HK-2 (cell line): ENCODE measurements at regions not wholly inside any gene's neighbourhood (a gene's known extent, or its start where the extent isn't known, plus 50 kb on each side); places are given as distances from the start of the nearest gene placed in this dataset.

Source experiments
- DNase-seq: peaks from one replicate; pipeline ENCODE4 v3.0.0-alpha.2; 2018; ENCODE audit not compliant: unreplicated experiment

DNA sequence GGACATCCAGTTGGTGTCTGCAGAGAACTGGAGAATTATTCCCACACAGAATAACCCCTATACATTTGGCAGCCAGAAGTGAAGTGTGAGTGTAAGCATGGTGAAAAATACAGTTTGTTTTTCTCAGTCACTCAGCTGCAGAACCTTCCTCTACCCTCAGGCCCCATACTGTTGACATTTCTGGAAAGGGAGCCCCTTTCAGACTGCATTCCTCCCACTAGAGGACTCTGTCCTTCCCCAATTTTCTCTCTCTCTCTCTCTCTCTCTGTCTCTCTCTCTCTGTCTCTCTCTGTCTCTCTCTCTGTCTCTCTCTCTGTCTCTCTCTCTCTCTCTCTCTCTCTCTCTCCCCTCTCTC, 86.8 kb upstream of the STEAP1B start:
- DNase-seq: no peak

DNA sequence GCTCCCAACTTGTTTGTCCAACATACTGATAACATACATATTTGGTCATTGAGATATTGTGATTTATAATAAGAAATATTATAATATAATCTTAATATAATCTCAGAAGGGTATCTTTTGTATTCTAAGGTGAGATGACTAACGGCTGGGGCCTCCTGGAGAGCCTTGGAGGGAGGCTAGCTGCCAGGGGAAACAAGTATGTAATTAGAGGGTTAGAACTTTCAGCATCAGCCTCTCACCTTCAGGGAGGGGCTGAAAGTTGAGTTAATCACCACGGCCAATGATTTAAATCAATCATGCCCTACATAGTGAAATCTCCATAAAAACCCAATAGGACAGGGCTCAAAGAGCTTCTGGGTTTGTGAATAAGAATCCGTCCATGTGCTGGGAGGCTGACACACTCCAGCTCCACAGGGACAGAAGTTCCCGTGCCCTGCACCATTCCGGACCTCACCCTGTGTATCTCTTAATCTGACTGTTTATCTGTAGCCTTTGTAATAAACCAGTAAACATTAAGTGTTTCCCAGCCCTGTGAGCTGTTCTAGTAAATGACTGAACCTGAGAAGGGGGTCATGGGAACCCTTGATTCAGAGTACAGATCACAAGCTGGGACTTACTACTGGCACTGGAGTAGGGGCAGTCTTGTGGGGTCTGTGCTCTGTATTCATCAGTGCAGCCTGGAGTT, 86.3 kb upstream of the STEAP1B start:
- DNase-seq: no peak

DNA sequence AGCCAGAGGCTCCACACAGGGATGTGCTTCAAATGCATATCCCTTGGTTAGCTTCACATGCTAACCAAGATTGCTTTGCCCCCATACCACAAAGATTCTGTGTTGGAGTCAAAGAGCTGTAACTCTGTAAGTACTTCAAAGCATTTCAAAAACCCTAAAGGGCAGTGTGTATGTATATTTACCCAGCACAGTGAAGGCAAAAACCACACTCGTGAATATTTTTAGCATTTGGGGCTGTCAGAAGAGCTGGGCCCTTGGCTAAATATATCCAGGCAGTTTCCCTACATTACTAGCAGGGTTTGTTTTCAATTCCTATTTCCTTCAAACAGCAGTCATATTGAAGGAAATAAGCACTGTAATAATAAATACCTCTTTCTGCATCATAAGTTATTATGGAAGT, 84.2 kb upstream of the STEAP1B start:
- DNase-seq: no peak

DNA sequence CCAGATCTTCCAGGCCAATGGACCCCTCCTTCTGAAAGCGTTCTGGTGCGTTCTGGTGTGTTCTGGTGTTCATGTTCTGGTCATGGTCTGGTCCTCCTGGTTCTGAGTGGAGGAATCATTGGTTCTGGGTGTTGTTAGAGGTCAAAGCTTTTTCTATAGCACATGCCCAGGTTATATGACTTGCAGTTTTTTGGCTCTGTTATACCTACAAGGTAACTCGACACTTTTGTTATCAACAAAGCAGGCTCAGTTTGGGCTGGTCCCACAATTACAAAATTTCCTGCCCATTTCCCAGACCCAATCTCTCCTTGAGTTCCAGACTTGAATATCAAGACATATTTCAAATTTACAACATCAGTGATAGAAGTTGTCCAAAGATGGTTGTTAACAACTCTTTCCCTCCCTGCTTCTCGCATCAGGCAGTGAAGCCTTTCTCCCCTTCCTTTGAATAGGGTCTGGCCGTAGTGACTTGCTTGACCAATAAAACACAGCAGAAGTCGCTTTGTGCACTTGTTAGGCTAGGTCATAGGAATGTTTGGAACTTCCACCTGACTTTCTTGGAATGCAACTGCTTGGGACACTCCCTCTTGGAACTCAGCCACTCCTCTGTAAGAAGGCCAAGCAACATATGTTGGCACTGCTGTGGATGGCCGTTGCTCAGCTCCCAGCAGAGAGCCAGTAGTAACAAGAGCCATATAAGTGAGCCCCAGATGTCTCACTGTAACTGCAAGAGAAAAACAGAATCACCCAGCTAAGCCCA, 83.1 kb upstream of the STEAP1B start:
- peak; percentile 71 for DNase-seq

DNA sequence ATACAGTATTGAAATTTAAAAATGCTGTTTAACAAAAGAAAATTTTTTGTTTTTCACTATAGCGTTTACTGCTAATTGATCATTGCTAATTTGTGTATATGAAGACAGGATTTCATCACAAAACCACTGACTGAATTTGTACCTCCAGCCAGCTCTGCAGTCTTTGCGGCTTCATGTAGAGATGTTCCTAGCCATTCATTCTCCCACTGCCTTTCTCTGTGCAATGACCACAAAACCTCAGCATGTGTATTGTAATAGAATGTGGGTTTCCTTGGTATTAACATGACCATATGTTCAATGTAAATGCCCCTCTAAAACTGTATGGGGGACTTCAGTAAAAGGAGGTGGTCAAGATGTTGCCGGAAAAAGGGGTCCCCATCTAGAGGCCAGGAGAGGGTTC, 81.1 kb upstream of the STEAP1B start:
- no peak for DNase-seq

DNA sequence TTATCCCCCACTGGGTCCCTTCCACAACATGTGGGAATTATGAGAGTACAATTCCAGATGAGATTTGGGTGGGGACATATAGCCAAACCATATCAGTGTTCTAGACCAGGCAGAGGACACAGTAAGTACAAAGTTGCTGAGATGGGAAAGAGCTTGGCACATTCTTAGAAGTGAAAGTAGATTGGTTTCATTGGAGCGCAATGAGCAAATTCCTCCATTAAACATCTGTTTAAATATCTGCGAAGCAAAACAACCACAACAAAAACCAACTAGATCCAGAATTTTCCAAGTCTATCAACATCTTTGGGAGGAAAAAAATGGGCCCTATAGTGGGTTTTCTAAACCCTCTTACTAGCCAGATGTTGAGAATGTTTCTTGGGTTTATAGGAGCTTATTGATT, 80.0 kb upstream of the STEAP1B start:
- DNase-seq: no peak

DNA sequence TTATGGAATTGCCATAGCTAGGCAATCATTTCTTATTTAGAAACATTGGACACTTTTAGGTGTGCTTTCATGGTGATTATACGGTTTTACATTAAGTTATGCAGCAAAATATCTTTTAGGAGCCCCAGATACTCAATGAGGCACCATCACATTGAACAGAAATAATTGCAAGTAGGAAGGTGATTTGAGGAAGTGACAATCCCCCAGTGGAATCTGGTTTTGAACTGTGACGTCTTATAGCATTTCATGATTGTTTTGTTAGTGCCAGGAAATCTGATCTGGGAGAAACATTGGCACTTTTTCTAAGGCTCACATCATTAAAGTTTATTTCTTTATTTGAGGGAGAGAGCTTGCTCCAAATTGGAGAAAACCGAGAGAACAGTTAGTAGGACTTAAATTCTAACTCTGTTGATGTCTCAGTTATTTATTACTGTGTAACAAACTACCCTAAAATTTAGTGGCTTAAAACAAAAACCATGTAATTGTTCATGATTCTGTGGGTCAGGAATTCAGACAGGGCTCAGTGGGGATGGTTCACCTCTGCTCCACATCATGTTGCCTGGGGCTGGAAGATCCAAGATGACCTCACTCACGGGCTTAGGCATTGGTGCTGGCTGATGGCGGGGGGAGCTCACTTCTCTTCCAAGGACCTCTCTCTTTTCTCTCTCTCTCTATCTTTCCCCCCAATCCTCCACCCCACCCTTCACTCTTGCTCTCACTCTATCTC, 78.2 kb upstream of the STEAP1B start:
- peak; percentile 85 for DNase-seq

DNA sequence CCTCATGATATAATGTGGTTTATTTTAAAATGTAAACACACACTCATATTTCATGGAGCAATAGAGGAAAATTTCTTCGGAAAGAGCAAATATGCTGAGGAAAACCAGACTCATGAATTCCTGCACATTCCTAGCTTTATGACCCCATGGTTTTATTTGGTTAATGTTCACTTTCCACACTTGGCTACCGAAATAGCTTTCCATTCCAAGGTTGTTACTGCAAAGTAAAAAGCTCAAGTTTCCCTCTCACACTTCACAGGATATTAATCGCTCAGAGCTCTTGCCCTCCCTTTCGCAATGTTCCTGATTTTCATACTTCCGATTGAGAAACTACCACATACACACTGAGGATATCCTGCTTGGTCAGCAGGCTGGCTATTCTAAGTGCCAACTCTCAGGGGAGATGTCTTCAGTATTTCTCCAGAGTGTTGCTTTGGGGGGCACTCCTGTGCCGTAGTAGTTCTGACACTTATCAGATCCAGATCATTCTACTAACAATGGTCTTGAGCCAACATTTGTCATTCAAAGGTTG, 77.5 kb upstream of the STEAP1B start:
- DNase-seq: peak; percentile 67

DNA sequence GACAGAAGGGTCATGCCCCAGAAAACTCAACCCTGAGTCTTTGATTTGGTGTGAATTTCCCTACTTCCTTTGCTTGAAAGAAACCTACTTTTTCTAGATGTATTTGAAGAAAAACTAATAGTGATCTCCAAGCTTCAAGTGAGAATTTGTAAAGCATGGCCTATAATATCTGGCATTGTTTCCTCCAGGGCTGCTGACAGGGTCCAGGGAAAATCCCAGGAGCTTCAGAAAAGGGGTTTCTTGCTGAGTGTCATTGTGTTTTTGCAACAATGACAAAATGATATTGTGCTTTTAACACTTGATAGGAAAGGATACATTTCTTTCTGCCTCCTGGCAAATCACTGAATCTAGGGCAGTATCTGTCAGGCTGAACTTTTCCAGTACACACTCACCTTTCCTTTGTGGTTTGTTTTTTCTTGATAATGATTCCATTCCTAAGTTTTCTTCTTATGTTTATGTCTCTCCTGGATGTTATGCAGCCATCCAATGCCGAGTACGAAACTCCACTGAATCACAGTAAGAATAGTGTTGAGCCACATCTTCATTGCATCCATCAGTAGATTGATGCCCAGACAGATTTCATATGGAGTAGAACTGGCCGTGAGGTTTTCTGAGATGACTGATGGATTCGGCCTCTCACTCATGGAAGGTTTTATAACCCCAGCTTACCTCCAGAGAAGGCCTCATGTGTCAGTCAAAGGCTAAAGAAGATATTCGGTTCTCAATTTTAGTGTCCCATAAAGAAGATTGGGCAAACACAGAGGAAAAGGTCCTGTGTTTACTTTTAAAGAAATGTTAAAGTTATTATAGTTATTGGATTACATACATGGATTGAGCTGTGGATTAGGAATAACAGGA, 76.9 kb upstream of the STEAP1B start:
- no peak for DNase-seq

DNA sequence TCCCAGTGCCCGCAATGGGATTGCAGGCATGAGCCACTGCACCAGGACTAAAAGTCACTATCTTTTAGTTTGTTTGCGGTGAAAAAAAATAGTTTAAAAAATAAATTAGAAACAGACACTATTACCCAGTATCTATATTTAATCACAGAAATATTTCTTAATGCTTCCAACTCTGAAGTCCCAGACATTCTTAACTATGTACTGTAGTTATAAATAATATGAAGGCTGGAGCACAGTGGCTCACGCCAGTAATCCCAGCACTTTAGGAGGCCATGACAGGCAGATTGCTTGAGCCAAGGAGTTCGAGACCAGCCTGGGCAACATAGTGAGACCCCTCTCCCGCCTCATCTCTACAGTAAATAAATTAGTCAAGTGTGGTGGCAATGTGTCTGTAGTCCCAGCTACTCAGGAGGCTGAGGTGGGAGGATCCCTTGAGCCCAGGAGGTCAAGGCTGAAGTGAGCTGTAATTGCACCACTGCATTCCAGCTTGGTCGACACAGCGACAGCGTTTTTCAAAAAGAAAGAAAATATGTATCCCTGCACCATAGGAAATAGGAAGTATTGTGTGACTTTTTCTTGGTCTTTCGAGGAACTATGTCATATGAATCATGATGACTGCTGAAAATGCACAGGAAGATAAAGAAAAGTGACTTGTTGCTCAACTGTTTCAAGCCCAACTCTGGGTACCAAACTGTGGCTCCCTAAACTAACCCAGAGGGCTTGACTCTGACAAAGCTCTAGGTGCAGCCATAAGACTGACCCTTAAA, 74.9 kb upstream of the STEAP1B start:
- no peak for DNase-seq

DNA sequence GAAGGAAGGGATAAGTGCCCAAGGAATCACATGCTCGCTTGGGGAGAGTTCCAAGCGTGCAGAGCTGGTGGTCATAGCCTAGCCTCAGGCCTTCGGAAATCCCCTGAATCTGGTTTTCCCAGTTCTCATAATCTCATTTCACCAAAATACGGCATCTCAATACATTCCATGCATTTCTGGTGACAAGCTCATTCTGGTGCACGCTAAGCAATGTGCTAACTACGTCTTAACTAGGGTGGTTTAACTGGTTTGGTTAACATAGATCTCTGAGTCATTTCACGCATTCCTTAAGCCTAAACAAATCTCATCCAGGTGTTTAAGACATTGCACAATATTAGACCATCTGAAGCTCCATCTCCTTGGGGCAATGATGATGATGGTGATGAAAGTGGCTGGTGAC, 72.9 kb upstream of the STEAP1B start:
- peak; percentile 73 for DNase-seq

DNA sequence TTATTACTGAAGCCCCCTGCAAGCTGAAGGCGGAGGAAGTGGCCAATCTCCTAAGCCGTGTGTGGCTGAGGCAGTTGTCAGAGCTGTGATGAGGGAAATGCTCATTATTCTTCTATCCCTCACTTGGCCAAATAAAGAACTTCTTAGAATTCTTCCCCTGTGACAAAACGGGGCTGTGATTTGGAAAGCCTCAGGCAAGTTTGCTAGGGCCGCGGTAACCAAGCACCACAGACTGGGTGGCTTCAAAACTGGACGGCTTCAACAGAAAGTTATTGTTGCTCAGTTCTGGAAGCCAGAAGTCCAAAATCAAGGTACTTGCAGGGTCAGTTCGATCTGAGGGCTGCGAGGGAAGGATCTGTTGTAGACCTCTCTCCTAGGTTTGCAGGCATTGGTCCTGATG, 72.3 kb upstream of the STEAP1B start:
- DNase-seq: no peak

DNA sequence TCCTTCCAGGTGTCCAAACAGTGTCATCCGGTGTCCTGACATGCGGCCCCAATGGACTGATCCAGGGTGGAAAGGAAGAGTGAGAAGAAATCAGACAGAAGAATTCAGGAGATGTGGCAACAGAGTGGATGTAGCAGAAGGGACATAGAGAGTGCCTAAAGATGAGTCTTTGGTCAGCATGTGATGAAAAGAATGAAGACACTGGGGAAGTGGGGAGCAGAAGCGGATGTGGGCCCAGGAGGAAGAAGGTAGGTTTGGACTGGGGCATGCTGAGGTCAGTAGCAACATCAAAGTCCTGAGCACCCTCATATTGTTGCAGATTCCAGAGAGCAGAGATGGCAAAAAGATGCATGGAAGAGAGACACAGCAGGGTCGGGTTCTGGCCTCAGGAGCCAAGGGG, 71.8 kb upstream of the STEAP1B start:
- no peak for DNase-seq

DNA sequence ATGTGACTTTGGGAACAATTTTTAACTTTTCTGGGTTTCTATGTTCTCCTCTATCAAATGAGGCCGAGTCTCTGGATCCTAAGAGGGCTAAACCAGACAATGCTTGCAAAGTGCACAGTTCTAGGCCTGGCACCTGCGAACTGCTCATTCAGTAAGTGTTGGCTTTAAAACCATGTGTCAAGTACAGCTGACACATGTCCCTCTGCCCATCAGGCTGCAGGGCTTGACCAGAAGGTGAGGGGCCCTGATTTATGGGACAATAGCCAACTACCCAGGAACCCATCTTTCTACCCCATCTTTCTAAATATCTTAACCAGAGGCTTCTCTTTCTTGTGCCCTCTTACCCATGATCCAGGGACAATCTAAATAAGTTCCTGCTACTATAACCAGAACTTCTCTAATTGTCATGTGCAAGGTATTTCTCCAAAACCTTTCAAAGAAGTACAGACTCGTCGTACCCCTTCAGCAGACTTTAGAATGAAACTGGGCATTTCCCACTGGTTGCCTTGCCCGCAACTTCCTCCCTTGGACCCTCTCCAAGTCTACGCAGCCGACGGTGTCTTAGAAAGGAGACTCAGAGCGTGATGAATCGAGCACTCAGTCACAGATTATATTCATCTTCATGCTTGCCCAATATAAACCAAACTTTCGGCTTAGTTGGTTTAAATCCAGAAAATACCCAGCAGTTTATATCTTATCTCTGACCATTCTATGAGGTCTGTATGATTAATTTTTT, 69.8 kb upstream of the STEAP1B start:
- DNase-seq: no peak

DNA sequence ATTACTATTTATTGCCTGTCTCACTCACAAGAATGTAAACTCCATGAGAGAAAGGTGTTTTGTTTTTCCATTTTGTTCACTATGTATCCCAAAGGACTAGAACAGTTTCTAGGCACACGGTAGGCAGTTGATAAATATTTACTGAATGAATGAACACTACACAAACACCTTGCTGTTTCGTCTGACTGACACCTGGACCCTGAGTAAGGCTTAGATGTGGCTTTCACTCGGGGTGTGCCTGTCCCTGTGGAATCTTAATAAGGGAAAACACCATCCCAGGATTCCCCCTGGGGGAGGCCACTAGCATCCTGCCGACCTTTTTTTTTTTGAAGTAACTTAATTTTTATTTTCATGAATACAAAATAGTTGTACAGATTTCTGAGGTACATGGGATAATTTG, 66.6 kb upstream of the STEAP1B start:
- no peak for DNase-seq

DNA sequence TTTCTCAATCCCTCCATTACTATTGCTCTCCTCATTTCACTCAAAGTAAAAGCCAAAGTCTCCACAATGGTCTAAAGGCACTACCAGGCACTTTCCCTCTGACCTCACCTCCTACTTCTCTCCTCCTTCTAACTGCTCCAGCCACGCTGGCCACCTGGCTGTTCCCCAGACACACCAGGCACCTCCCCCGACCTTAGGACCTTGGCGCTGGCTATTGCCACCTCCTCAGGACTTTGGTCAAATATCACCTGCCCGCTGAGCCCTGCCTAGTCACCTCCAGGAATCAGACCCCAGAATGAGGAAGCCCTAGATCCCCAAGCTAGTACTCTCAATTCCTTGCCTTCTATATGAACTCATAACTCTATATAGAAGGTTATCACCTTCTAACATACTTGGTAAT, 66.2 kb upstream of the STEAP1B start:
- no peak for DNase-seq

DNA sequence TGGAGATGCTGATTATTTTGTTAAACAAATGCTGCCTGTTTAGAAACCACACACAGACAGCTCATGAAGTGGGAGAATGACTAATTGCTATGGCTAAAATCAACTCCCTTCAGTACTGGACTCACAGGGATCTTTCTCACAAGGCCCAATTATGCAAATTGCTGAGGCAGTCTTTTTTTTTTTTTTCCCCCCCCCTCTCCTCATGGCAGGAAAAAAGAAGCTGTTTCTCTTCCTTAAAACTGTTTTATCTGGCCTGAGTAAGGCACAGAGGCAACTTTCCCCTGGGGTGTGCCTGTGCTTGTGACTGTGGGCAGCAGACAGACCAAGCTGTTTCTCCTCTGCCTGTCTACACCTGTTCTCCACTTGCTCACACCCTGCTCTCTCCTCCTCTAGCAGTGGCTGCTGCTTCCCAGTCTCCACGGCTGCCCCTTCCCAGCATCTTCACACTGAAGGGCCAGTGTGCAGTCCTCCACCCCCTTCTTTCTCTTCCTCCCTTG, 65.4 kb upstream of the STEAP1B start:
- no peak for DNase-seq

DNA sequence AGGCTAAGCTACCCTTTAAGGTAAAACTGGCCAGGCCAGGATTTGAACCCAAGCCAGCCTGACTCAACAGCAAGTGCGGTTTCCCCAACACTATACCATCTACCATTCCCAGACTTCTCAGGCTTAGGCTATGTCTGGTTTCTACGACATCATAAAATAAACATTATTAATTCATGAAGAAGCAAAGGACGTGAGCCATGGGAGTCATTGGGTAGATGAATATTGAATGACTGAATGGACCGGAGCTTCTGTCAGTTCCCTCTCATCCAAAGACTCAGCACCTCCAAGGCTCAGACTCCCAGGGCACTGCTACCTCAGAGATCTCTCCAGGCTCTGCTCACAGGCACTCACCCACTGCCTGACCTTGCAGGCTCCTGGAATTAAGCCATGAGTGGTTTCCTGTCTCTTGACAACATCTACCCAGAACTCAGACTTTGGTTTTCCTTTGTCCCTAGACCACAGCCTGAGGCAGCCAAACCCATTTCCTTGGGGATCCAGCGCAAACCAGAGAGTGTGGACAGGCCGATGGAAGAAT, 64.6 kb upstream of the STEAP1B start:
- DNase-seq: peak; percentile 75

DNA sequence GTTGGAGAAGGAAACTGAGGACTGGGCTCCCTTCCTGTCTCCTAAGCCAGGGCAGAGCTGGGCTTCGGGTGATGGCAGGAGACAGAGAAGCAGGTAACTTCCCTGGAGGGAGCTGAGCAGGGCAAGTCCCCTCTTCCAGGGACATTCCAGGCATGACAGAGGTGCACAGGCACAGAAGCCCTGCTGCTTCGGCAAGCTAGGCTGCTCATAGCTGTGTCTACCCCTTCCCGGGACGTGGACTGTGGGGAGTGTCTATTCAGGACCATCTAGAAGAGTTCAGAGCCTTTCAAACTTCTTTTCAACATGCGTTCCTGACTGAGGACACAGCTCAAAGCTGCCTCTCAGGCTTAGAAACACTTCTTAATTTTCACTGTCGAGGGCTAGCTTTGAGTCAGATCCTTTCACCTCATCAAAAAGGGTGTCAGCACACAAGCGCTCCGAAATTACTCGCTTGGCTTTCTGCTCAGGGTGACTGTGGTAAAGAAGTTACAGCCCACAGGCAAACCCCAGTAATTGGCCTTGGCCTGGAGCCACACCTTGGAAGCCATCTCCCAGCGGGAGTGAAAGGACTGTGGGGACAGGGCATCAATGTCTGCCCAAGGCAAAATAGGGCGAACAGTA, 63.7 kb upstream of the STEAP1B start:
- peak; percentile 64 for DNase-seq
